NCI-H146 treated with DMSO at 0.1 percent for 48 hours (cell line): ENCODE measurements at regions not wholly inside any gene's neighbourhood (a gene's known extent, or its start where the extent isn't known, plus 50 kb on each side); places are given as distances from the start of the nearest gene placed in this dataset.
"Not testable (repeated sequence)": the region's sequence is repeated elsewhere in the genome, so short reads cannot be mapped to it uniquely, and the experiment has no call there.

Experiments used
- DNase-seq: peaks from one replicate; lab custom pipeline; 2025; ENCODE audit not compliant: unreplicated experiment; lab: John Stamatoyannopoulos, UW

- no peak for DNase-seq
These were observed 408.7 kb upstream of the TMPRSS15 start for GRCh38 chr21:18812308-18812707.

- no peak for DNase-seq
These were observed 415.9 kb upstream of the TMPRSS15 start for GRCh38 chr21:18819507-18819906.

- DNase-seq: no peak
These were observed 423.0 kb upstream of the TMPRSS15 start for GRCh38 chr21:18826562-18826961.

- DNase-seq: no peak
These were observed 428.5 kb upstream of the TMPRSS15 start for GRCh38 chr21:18831942-18832676.

GRCh38 chr21:18832950-18833349 is 429.4 kb upstream of the TMPRSS15 start:
- DNase-seq: no peak

GRCh38 chr21:18834121-18834520 is 430.5 kb upstream of the TMPRSS15 start:
- DNase-seq: not testable (repeated sequence)

- DNase-seq: no peak
These were observed 436.7 kb upstream of the TMPRSS15 start for GRCh38 chr21:18840239-18840638.

GRCh38 chr21:18857606-18858005 is 454.0 kb upstream of the TMPRSS15 start:
- DNase-seq: not testable (repeated sequence)

GRCh38 chr21:18869104-18869503 is 465.5 kb upstream of the TMPRSS15 start:
- DNase-seq: no peak

GRCh38 chr21:18877917-18878316 is 474.3 kb upstream of the TMPRSS15 start:
- DNase-seq: no peak

GRCh38 chr21:18887922-18888602 is 484.5 kb upstream of the TMPRSS15 start:
- DNase-seq: no peak

- DNase-seq: no peak
These were observed 489.8 kb upstream of the TMPRSS15 start for GRCh38 chr21:18893406-18893805.

GRCh38 chr21:18894387-18894786 is 490.8 kb upstream of the TMPRSS15 start:
- no peak for DNase-seq

- DNase-seq: no peak
These were observed 495.7 kb upstream of the TMPRSS15 start for GRCh38 chr21:18899261-18899660.

- DNase-seq: no peak
These were observed 499.1 kb upstream of the TMPRSS15 start for GRCh38 chr21:18902660-18903059.

GRCh38 chr21:18907076-18907475 is 503.5 kb upstream of the TMPRSS15 start:
- no peak for DNase-seq

GRCh38 chr21:18908641-18909040 is 505.1 kb upstream of the TMPRSS15 start:
- no peak for DNase-seq

GRCh38 chr21:18913914-18914313 is 510.3 kb upstream of the TMPRSS15 start:
- DNase-seq: no peak

- no peak for DNase-seq
These were observed 511.0 kb upstream of the TMPRSS15 start for GRCh38 chr21:18914570-18914969.

GRCh38 chr21:18917622-18918021 is 514.0 kb upstream of the TMPRSS15 start:
- no peak for DNase-seq

- no peak for DNase-seq
These were observed 527.7 kb upstream of the TMPRSS15 start for GRCh38 chr21:18931237-18931636.

- DNase-seq: no peak
These were observed 533.8 kb upstream of the TMPRSS15 start for GRCh38 chr21:18937337-18937736.

- DNase-seq: no peak
These were observed 537.2 kb upstream of the TMPRSS15 start for GRCh38 chr21:18940791-18941190.
